Amniotic epithelial cell (primary cell): ENCODE measurements at regions not wholly inside any gene's neighbourhood (a gene's known extent, or its start where the extent isn't known, plus 50 kb on each side); places are given as distances from the start of the nearest gene placed in this dataset.
A peak's percentile ranks its signal among the peaks of the same experiment; 100 is the strongest.

Experiments used
- DNase-seq: peaks from one replicate; pipeline ENCODE4 v3.0.0-alpha.2; 2010; ENCODE audit warnings: low read depth

- DNase-seq = no peak
Observed at GRCh38 chr1:56355918-56356317, 223.4 kb downstream of the PLPP3 start.

GRCh38 chr1:56355422-56355821 is 223.9 kb downstream of the PLPP3 start:
- no peak for DNase-seq

GRCh38 chr1:56345831-56346230 is 233.5 kb downstream of the PLPP3 start:
- DNase-seq = no peak

GRCh38 chr1:56340977-56341376 is 238.4 kb downstream of the PLPP3 start:
- no peak for DNase-seq

GRCh38 chr1:56339786-56340465 is 239.4 kb downstream of the PLPP3 start:
- DNase-seq = no peak

GRCh38 chr1:56339093-56339492 is 240.3 kb downstream of the PLPP3 start:
- DNase-seq = no peak

GRCh38 chr1:56336982-56337381 is 242.4 kb downstream of the PLPP3 start:
- DNase-seq = peak; percentile 7

GRCh38 chr1:56335394-56335793 is 244.0 kb downstream of the PLPP3 start:
- DNase-seq = no peak

GRCh38 chr1:56334047-56334446 is 245.3 kb downstream of the PLPP3 start:
- DNase-seq = no peak

- DNase-seq = no peak
Observed at GRCh38 chr1:56333461-56333860, 245.9 kb downstream of the PLPP3 start.

GRCh38 chr1:56331892-56332567 is 247.3 kb downstream of the PLPP3 start:
- DNase-seq = peak; percentile 72

- no peak for DNase-seq
Observed at GRCh38 chr1:56331207-56331891, 248.0 kb downstream of the PLPP3 start.

GRCh38 chr1:56330391-56331026 is 248.9 kb downstream of the PLPP3 start:
- DNase-seq = peak; percentile 50

GRCh38 chr1:56329970-56330369 is 249.4 kb downstream of the PLPP3 start:
- peak; percentile 31 for DNase-seq

- no peak for DNase-seq
Observed at GRCh38 chr1:56327195-56327594, 252.2 kb downstream of the PLPP3 start.

- DNase-seq = peak; percentile 17
Observed at GRCh38 chr1:56326056-56326455, 253.3 kb downstream of the PLPP3 start.

GRCh38 chr1:56324504-56324903 is 254.9 kb downstream of the PLPP3 start:
- no peak for DNase-seq

- no peak for DNase-seq
Observed at GRCh38 chr1:56322211-56322610, 257.2 kb downstream of the PLPP3 start.

- no peak for DNase-seq
Observed at GRCh38 chr1:56321150-56321490, 258.2 kb downstream of the PLPP3 start.

GRCh38 chr1:56320464-56321149 is 258.8 kb downstream of the PLPP3 start:
- no peak for DNase-seq

- DNase-seq = no peak
Observed at GRCh38 chr1:56317722-56318121, 261.6 kb downstream of the PLPP3 start.

- DNase-seq = no peak
Observed at GRCh38 chr1:56315293-56315942, 263.9 kb downstream of the PLPP3 start.
